ENCODE measurements at regions not wholly inside any gene's neighbourhood (a gene's known extent, or its start where the extent isn't known, plus 50 kb on each side); places are given as distances from the start of the nearest gene placed in this dataset.

GRCh38 chr3:177354466-177354865 lies 157.2 kb upstream of the TBL1XR1 start:
- TF ChIP-seq CTCF (IDR thresholded peaks at IDR 0.05), result no peak
- TF ChIP-seq POLR2A (IDR thresholded peaks at IDR 0.05), result no peak

Measured in heart left ventricle (tissue), 13 donors.